ENCODE measurements at regions not wholly inside any gene's neighbourhood (a gene's known extent, or its start where the extent isn't known, plus 50 kb on each side); places are given as distances from the start of the nearest gene placed in this dataset.

DNA sequence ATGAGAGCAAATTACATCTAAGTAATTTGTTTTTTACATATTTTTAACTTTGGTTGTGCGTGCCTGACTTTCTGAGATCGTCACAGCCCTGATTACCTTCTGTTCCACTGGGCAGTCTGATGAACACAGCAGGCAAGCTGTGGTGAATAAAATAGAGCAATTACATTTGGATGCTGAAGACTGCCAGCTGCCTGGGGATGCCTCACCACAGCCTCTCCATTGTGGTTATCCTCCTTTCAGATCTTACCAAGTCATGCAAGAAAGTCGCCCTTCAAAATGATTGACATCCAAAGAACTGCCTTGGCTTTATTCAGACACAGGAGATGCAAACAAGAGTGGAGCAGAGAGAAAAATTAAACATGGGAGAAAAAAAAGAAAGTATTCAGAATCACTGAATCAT, 456.6 kb upstream of the TMPO start:
- TF ChIP-seq SUZ12 (IDR thresholded peaks at IDR 0.05; ENCODE audit: extremely low read depth, insufficient read depth, insufficient read length) (no peak), YY1 (IDR thresholded peaks at IDR 0.05; ENCODE audit: insufficient read depth, insufficient read length) (no peak), ZNF274 (IDR thresholded peaks at IDR 0.05; ENCODE audit: low read depth, low read length) (no peak)

Measured in NT2/D1 (cell line).